T-helper 1 cell treated with Interleukin-12 subunit alpha and Interleukin-12 subunit beta and Interleukin-4 antibody, amounts not matched to agents 30 ng/mL and 1 ng/mL, for 36 hours (primary cell): ENCODE measurements at regions not wholly inside any gene's neighbourhood (a gene's known extent, or its start where the extent isn't known, plus 50 kb on each side); places are given as distances from the start of the nearest gene placed in this dataset.

Experiments
- intact Hi-C: fragments of 100-400 bp; cut with micrococcal nuclease; formaldehyde crosslinking; loops from one replicate; pipeline ENCODE4 v1.15.1; 2024

GRCh38 chr6:139819776-139820175, 445.3 kb upstream of the CITED2 start:
- intact Hi-C loops, result no loop called here

- intact Hi-C loops, result no loop called here
These were observed 438.5 kb upstream of the CITED2 start for GRCh38 chr6:139812939-139813338.

GRCh38 chr6:139801571-139802321, 427.3 kb upstream of the CITED2 start:
- intact Hi-C loops, result no loop called here

GRCh38 chr6:139800837-139801236, 426.4 kb upstream of the CITED2 start:
- intact Hi-C loops, result no loop called here

GRCh38 chr6:139790527-139790926, 416.1 kb upstream of the CITED2 start:
- intact Hi-C loops, result no loop called here

GRCh38 chr6:139784222-139784769, 409.8 kb upstream of the CITED2 start:
- intact Hi-C loops, result no loop called here

- intact Hi-C loops, result no loop called here
These were observed 405.7 kb upstream of the CITED2 start for GRCh38 chr6:139779988-139780774.

- intact Hi-C loops, result no loop called here
These were observed 404.2 kb upstream of the CITED2 start for GRCh38 chr6:139778688-139779087.

GRCh38 chr6:139778106-139778505, 403.7 kb upstream of the CITED2 start:
- intact Hi-C loops, result no loop called here

- intact Hi-C loops, result no loop called here
These were observed 402.9 kb upstream of the CITED2 start for GRCh38 chr6:139777202-139777970.

- intact Hi-C loops, result no loop called here
These were observed 401.6 kb upstream of the CITED2 start for GRCh38 chr6:139776041-139776440.

GRCh38 chr6:139768196-139768595, 393.7 kb upstream of the CITED2 start:
- intact Hi-C loops, result no loop called here

- intact Hi-C loops, result no loop called here
These were observed 392.3 kb upstream of the CITED2 start for GRCh38 chr6:139766796-139767195.

GRCh38 chr6:139765825-139766285, 391.4 kb upstream of the CITED2 start:
- intact Hi-C loops, result no loop called here

GRCh38 chr6:139764498-139764986, 390.1 kb upstream of the CITED2 start:
- intact Hi-C loops, result no loop called here

GRCh38 chr6:139763468-139764210, 389.2 kb upstream of the CITED2 start:
- intact Hi-C loops, result no loop called here

GRCh38 chr6:139762587-139763031, 388.2 kb upstream of the CITED2 start:
- intact Hi-C loops, result no loop called here

GRCh38 chr6:139760128-139760527, 385.7 kb upstream of the CITED2 start:
- intact Hi-C loops, result no loop called here

GRCh38 chr6:139759086-139759485, 384.6 kb upstream of the CITED2 start:
- intact Hi-C loops, result no loop called here

GRCh38 chr6:139758209-139758611, 383.8 kb upstream of the CITED2 start:
- intact Hi-C loops, result no loop called here

- intact Hi-C loops, result no loop called here
These were observed 383.3 kb upstream of the CITED2 start for GRCh38 chr6:139757784-139758183.
